ENCODE measurements at regions not wholly inside any gene's neighbourhood (a gene's known extent, or its start where the extent isn't known, plus 50 kb on each side); places are given as distances from the start of the nearest gene placed in this dataset.

DNA sequence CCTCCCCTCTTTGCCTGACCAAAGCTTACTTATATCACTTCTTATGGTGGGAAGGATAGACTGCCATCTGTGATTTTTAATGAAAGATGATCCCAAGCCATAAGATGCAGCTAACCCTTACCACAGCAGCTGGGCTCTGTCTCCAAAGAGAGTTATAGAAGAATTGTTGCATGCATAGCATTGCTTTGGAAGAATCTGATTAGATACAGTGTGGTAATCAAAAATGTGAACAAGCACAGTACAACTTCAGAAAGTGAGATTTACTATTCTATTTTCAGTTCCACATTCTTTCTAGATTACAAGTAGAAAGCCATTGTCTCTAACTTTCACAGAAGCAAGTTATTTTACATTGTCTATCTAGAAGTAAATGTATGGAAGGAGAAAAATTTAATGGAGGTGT lies 129.0 kb upstream of the ACVR2A start:
- no peak overlapping the region for H3K27ac Mint-ChIP-seq (ENCODE audit: unreplicated experiment)
- no peaks in the 10 kb centered on the region for H3K27me3 Mint-ChIP-seq (ENCODE audit: unreplicated experiment)
- DNase-seq (ENCODE audit: extremely low spot score, unreplicated experiment) = no peak
- H3K36me3 Mint-ChIP-seq (ENCODE audit: unreplicated experiment) = peaks cover 8% of the 10 kb centered on the region
- H3K4me3 Mint-ChIP-seq (ENCODE audit: unreplicated experiment) = no peak overlapping the region
- H3K4me1 Mint-ChIP-seq (ENCODE audit: unreplicated experiment) = peaks cover 38% of the 10 kb centered on the region
- TF ChIP-seq, protein P1, sequence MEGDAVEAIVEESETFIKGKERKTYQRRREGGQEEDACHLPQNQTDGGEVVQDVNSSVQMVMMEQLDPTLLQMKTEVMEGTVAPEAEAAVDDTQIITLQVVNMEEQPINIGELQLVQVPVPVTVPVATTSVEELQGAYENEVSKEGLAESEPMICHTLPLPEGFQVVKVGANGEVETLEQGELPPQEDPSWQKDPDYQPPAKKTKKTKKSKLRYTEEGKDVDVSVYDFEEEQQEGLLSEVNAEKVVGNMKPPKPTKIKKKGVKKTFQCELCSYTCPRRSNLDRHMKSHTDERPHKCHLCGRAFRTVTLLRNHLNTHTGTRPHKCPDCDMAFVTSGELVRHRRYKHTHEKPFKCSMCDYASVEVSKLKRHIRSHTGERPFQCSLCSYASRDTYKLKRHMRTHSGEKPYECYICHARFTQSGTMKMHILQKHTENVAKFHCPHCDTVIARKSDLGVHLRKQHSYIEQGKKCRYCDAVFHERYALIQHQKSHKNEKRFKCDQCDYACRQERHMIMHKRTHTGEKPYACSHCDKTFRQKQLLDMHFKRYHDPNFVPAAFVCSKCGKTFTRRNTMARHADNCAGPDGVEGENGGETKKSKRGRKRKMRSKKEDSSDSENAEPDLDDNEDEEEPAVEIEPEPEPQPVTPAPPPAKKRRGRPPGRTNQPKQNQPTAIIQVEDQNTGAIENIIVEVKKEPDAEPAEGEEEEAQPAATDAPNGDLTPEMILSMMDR (IDR thresholded peaks at IDR 0.05) = no peak
- H3K9me3 Mint-ChIP-seq (ENCODE audit: unreplicated experiment) = peaks cover 12% of the 10 kb centered on the region

DNA sequence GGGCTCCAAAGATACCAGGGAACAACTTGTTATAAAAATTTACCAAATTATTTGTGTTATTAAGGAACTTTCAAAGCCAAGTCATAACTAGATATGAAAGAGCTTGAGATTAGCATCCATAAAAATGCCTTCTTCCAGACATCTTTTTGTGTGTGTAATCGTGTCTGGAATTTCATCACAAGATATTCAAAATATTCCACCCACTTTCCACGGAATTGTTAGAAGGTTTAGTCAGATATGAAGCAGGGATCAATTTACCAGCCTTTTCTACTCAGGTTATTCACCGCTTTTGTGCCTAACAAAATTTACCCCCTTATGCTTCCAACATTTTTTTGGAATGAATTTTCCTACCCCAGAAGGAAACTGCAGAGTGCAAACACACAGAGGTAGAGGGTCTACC lies 130.2 kb upstream of the ACVR2A start:
- Mint-ChIP-seq H3K9me3 (ENCODE audit: unreplicated experiment) (peaks cover 12% of the 10 kb centered on the region), H3K4me3 (ENCODE audit: unreplicated experiment) (no peak overlapping the region), H3K27me3 (ENCODE audit: unreplicated experiment) (no peaks in the 10 kb centered on the region), H3K4me1 (ENCODE audit: unreplicated experiment) (peaks cover 43% of the 10 kb centered on the region), H3K36me3 (ENCODE audit: unreplicated experiment) (peaks cover 8% of the 10 kb centered on the region), H3K27ac (ENCODE audit: unreplicated experiment) (no peak overlapping the region)
- TF ChIP-seq, protein P1 (IDR thresholded peaks at IDR 0.05) = no peak
- no peak for DNase-seq (ENCODE audit: extremely low spot score, unreplicated experiment)

DNA sequence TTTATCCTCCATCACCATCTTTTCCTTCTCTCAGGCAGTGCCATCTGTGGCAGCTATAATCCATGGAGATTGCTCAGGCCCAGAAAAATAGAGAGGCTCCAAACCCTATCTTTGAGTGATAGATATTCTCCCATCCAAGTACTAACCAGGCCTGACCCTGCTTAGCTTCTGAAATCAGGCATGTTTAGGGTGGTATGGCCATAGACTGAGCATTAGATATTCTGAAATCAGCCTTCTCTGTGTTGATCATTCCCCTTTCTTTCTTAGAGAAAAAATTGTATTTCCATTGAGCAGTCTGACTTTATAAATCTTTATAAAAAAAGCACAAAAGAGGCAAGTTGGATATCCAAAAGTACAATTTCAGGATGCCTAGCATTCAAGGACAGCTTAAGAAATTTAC lies 131.5 kb upstream of the ACVR2A start:
- Mint-ChIP-seq H3K36me3 (ENCODE audit: unreplicated experiment) (peaks cover 8% of the 10 kb centered on the region), H3K9me3 (ENCODE audit: unreplicated experiment) (peaks cover 12% of the 10 kb centered on the region), H3K4me1 (ENCODE audit: unreplicated experiment) (peaks cover 44% of the 10 kb centered on the region), H3K4me3 (ENCODE audit: unreplicated experiment) (no peak overlapping the region), H3K27me3 (ENCODE audit: unreplicated experiment) (no peaks in the 10 kb centered on the region), H3K27ac (ENCODE audit: unreplicated experiment) (no peak overlapping the region)
- TF ChIP-seq, protein P1 (IDR thresholded peaks at IDR 0.05) = no peak
- no peak for DNase-seq (ENCODE audit: extremely low spot score, unreplicated experiment)

DNA sequence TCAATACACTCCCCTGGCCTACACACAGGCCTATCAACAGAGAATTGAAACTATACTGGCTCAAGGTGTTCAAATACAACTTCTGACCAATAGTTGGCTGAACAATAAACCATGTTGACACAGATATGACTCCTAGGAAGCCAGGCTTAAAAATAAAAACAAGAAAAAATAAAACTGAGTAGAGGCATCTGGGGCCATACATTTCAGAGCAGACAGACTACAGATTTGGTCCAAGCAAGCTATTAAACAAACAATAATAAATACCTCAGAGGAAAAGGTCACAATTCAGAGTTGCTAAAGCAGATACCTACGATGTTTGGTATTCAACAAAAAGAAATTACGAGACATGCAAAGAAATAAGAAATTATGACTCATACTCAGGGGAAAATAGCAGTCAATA lies 132.8 kb upstream of the ACVR2A start:
- no peak for DNase-seq (ENCODE audit: extremely low spot score, unreplicated experiment)
- H3K36me3 Mint-ChIP-seq (ENCODE audit: unreplicated experiment) = peaks cover 8% of the 10 kb centered on the region
- H3K27me3 Mint-ChIP-seq (ENCODE audit: unreplicated experiment) = no peaks in the 10 kb centered on the region
- peaks cover 41% of the 10 kb centered on the region for H3K4me1 Mint-ChIP-seq (ENCODE audit: unreplicated experiment)
- no peak overlapping the region for H3K4me3 Mint-ChIP-seq (ENCODE audit: unreplicated experiment)
- TF ChIP-seq, protein P1 (IDR thresholded peaks at IDR 0.05) = no peak
- H3K9me3 Mint-ChIP-seq (ENCODE audit: unreplicated experiment) = peaks cover 12% of the 10 kb centered on the region
- peak overlapping the region; percentile 45 for H3K27ac Mint-ChIP-seq (ENCODE audit: unreplicated experiment)

DNA sequence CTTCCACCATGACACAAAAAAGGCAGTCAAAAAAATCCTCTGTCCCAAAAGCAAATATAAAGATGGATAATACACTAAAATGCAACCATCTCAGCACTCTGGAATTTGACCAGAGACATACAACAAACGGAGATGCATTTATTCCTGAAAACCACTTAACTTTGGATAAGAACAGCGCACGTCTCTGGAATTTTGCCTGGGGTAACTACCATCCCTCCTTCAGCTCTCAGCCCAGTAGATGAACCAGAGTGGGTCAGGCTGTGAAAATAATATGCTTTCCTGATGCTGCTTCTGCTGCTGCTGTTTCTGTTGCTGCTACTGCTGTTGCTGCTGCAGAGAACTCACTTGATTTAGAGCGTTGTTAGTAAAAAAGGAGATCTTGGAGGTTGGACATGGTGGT lies 133.8 kb upstream of the ACVR2A start:
- Mint-ChIP-seq H3K4me3 (ENCODE audit: unreplicated experiment) (no peak overlapping the region), H3K27ac (ENCODE audit: unreplicated experiment) (peak overlapping the region; percentile 45), H3K36me3 (ENCODE audit: unreplicated experiment) (peaks cover 8% of the 10 kb centered on the region), H3K27me3 (ENCODE audit: unreplicated experiment) (no peaks in the 10 kb centered on the region), H3K4me1 (ENCODE audit: unreplicated experiment) (peaks cover 44% of the 10 kb centered on the region), H3K9me3 (ENCODE audit: unreplicated experiment) (peaks cover 12% of the 10 kb centered on the region)
- no peak for DNase-seq (ENCODE audit: extremely low spot score, unreplicated experiment)
- TF ChIP-seq, protein P1 (IDR thresholded peaks at IDR 0.05) = no peak

Data from osteocyte (in vitro differentiated cells).